Testis (tissue), 2 donors: ENCODE measurements at regions not wholly inside any gene's neighbourhood (a gene's known extent, or its start where the extent isn't known, plus 50 kb on each side); places are given as distances from the start of the nearest gene placed in this dataset.

Source experiments
- DNase-seq: peaks from one replicate; pipeline ENCODE4 v3.0.0-alpha.2; 2019
- H3K27ac ChIP-seq, 2 donors: fragments of 200-600 bp; sonication (generic); one replicate each; pipeline ENCODE4 v1.5.1; 2019
- H3K27me3 ChIP-seq: fragments of 200-600 bp; sonication (generic); one replicate; pipeline ENCODE4 v1.5.1; 2019
- H3K36me3 ChIP-seq: fragments of 200-600 bp; sonication (generic); one replicate; pipeline ENCODE4 v1.5.1; 2017; ENCODE audit warnings: low read depth; ENCODE audit errors: missing control alignments
- H3K4me1 ChIP-seq: fragments of 200-600 bp; sonication (generic); one replicate; pipeline ENCODE4 v1.5.1; 2019
- H3K4me3 ChIP-seq, 2 donors: fragments of 200-600 bp; sonication (generic); one replicate each; pipeline ENCODE4 v1.5.1; 2017 to 2019
- H3K9me3 ChIP-seq: fragments of 200-600 bp; sonication (generic); one replicate; pipeline ENCODE4 v1.5.1; 2017
- POLR2A ChIP-seq: fragments of 450-650 bp; IDR thresholded peaks from one replicate; pipeline ENCODE4 v1.6.1; 2017; ENCODE audit warnings: antibody characterized with exemption, mild to moderate bottlenecking, moderate library complexity
- WGBS, 2 donors: methylation state at CpG; one replicate each; pipeline ENCODE4 v1.1.5; 2018; 5-methylcytosine and 5-hydroxymethylcytosine counted together
- intact Hi-C: fragments of 100-400 bp; cut with DNase I; formaldehyde crosslinking; loops from one replicate; pipeline ENCODE4 v1.15.1; 2023; ENCODE audit warnings: low total_unique reads
- TF ChIP-seq, protein P1 (sequence below), 3 experiments: fragments of 450-650 bp in 2 of 3; fragments of 200-600 bp in 1 of 3; sonication (generic) in 1 of 3; IDR thresholded peaks; one replicate each; pipeline ENCODE4 v1.5.1; 2016 to 2019; ENCODE audit warnings: antibody characterized with exemption in 3 of 3, mild to moderate bottlenecking in 2 of 3, moderate library complexity in 1 of 3

DNA sequence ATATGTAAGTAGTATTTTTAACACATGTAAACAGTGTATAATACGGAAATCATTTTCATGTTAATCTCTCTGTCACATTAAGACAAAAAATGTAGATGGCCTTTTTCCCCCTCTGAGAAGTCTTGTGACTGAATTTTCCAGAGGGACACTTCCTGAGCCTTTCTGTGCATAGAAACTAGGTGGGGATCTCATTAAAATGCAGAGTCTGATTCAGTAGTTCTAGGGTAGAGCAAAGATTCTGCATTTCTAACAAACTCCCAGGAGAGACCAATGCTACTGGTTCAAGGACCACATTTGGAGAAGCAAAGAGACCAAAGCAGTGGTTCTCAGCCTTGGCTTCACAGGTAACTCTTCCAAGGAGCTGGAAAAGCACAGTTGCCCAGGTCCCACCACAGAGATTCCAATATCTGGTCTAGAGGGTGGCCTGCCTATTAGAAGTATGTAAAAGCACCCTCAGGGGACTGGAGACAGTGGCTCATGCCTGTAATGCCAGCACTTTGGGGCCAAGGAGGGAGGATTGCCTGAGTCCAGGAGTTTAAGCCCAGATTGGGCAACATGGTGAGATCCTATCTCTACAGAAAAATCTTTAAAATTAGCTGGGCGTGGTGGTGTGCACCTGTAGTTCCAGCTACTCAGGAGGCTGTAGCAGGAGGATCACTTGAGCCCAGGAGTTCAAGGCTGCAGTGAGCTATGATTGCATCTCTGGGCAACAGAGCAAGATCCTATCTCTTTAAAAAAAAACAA lies 378.5 kb downstream of the KIF16B start:
- WGBS, 2 donors: 56 to 87% methylated on average over 2 of the region's 2 CpGs
- TF ChIP-seq, protein P1, sequence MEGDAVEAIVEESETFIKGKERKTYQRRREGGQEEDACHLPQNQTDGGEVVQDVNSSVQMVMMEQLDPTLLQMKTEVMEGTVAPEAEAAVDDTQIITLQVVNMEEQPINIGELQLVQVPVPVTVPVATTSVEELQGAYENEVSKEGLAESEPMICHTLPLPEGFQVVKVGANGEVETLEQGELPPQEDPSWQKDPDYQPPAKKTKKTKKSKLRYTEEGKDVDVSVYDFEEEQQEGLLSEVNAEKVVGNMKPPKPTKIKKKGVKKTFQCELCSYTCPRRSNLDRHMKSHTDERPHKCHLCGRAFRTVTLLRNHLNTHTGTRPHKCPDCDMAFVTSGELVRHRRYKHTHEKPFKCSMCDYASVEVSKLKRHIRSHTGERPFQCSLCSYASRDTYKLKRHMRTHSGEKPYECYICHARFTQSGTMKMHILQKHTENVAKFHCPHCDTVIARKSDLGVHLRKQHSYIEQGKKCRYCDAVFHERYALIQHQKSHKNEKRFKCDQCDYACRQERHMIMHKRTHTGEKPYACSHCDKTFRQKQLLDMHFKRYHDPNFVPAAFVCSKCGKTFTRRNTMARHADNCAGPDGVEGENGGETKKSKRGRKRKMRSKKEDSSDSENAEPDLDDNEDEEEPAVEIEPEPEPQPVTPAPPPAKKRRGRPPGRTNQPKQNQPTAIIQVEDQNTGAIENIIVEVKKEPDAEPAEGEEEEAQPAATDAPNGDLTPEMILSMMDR (IDR thresholded peaks at IDR 0.05): no peak
- no peak for TF ChIP-seq POLR2A
- Histone ChIP-seq H3K9me3 (no peaks in the 10 kb centered on the region), H3K36me3 (no peaks in the 10 kb centered on the region), H3K27me3 (no peaks in the 10 kb centered on the region), H3K4me3 (no peak overlapping the region), H3K4me1 (peaks cover 4% of the 10 kb centered on the region), H3K27ac (no peak overlapping the region)
- no peak for DNase-seq
- intact Hi-C loops: no loop called here

DNA sequence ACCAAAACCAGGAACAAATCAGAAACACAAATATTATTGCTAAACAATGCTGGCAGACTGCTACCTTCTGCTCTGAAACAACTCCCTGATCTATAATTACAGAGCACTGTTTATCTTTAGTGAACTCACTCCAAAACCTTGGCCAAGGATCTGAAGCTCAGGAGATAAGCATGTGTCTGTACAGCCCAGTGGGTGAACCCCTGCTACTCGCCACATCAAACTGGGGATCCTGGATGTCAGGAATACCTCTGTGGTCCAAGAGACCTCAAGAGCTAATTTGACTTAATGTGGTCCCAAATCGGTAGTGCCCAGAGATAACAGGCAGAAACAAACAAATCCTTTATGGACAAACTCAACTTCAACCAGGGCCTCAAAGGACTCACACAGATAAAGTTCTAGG lies 381.8 kb downstream of the KIF16B start:
- TF ChIP-seq, protein P1 (IDR thresholded peaks at IDR 0.05): no peak
- TF ChIP-seq POLR2A: no peak
- Histone ChIP-seq H3K4me1 (peaks cover 4% of the 10 kb centered on the region), H3K27me3 (no peaks in the 10 kb centered on the region)

DNA sequence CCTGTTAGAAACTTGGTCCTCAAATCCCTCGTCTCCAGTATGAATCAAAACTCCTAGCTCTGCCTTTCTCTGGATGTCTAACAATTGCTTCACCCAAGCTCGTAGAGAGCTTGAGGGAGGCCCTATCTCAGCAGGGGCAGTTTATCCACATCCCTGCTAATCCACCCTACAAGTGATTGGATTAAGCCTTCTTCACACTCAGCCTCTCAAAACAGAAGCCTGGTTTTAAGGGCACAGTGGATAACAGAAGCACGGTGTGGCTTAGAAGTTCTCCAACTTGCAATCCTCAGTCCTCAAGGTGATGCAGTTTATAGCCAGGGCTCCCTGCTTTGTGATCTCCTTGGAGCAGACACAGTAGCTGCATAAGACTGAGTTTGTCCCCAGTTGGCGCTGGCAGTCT lies 383.9 kb downstream of the KIF16B start:
- intact Hi-C loops: no loop called here
- DNase-seq: no peak
- Histone ChIP-seq H3K36me3 (no peaks in the 10 kb centered on the region), H3K4me1 (peaks cover 4% of the 10 kb centered on the region), H3K27ac (no peak overlapping the region), H3K9me3 (no peaks in the 10 kb centered on the region), H3K27me3 (no peaks in the 10 kb centered on the region), H3K4me3 (no peak overlapping the region)
- TF ChIP-seq, protein P1 (IDR thresholded peaks at IDR 0.05): no peak
- TF ChIP-seq POLR2A: no peak
- 44 to 64% methylated on average over 4 of the region's 4 CpGs for WGBS, 2 donors

More for the DNA sequence above, 381.8 kb downstream of the KIF16B start:
- DNase-seq: no peak
- Histone ChIP-seq H3K36me3 (no peaks in the 10 kb centered on the region), H3K9me3 (no peaks in the 10 kb centered on the region), H3K27ac (no peak overlapping the region), H3K4me3 (no peak overlapping the region)
- 43 to 47% methylated on average over 2 of the region's 2 CpGs for WGBS, 2 donors
- intact Hi-C loops: no loop called here

DNA sequence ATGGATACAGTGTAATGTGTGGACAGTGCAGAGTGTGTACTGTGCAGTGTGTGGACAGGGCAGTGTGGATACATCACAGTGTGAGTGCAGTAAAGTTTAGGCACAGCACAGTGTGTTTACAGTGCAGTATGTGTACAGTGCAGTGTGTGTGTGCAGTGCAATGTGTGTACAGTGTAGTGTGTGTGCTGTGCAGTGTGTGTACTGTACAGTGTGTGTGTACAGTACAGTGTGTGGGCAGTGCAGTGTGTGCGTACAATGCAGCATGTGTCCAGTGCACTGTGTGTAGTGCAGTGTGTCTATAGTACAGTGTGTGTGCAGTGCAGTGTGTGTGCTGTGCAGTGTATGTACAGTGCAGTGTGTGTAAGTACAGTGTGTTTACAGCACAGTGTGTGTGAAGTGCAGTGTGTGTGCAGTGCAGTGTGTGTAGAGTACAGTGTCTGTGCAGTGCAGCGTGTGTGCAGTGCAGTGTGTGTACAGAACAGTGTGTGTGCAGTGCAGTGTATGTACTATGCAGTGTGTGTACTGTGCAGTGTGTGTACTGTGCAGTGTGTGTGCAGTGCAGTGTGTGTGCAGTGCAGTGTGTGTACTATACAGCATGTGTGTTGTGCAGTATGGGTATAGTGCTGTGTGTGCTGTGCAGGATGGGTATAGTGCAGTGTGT lies 385.2 kb downstream of the KIF16B start:
- intact Hi-C loops: no loop called here
- DNase-seq: no peak
- Histone ChIP-seq H3K4me1 (peaks cover 4% of the 10 kb centered on the region), H3K36me3 (no peaks in the 10 kb centered on the region), H3K27ac (no peak overlapping the region), H3K27me3 (no peaks in the 10 kb centered on the region), H3K9me3 (no peaks in the 10 kb centered on the region), H3K4me3 (no peak overlapping the region)
- 70 to 93% methylated on average over 1 to 2 of the region's 2 CpGs for WGBS, 2 donors
- TF ChIP-seq POLR2A: no peak
- TF ChIP-seq, protein P1 (IDR thresholded peaks at IDR 0.05): no peak
